ENCODE measurements at regions not wholly inside any gene's neighbourhood (a gene's known extent, or its start where the extent isn't known, plus 50 kb on each side); places are given as distances from the start of the nearest gene placed in this dataset.

GRCh38 chr4:123884922-123885321, 488.3 kb downstream of the SPRY1 start:
- Mint-ChIP-seq H3K27me3 (peaks cover 4% of the 10 kb centered on the region), H3K36me3 (peaks cover 5% of the 10 kb centered on the region), H3K9me3 (peaks cover 6% of the 10 kb centered on the region), H3K4me1 (ENCODE audit: unreplicated experiment) (peaks cover 1% of the 10 kb centered on the region), H3K4me3 (no peak overlapping the region), H3K27ac (no peak overlapping the region)
- DNase-seq (ENCODE audit: extremely low spot score, unreplicated experiment): no peak
- no peak for TF ChIP-seq CTCF (conservative IDR thresholded peaks at IDR 0.05)

GRCh38 chr4:123889507-123889906, 492.9 kb downstream of the SPRY1 start:
- H3K36me3 Mint-ChIP-seq: no peaks in the 10 kb centered on the region
- no peak for DNase-seq (ENCODE audit: extremely low spot score, unreplicated experiment)
- H3K4me1 Mint-ChIP-seq (ENCODE audit: unreplicated experiment): peaks cover 29% of the 10 kb centered on the region
- no peaks in the 10 kb centered on the region for H3K9me3 Mint-ChIP-seq
- H3K4me3 Mint-ChIP-seq: no peak overlapping the region
- TF ChIP-seq CTCF (conservative IDR thresholded peaks at IDR 0.05): no peak
- peaks cover 3% of the 10 kb centered on the region for H3K27me3 Mint-ChIP-seq
- no peak overlapping the region for H3K27ac Mint-ChIP-seq

GRCh38 chr4:123890889-123891288, 494.3 kb downstream of the SPRY1 start:
- H3K36me3 Mint-ChIP-seq: no peaks in the 10 kb centered on the region
- no peak for TF ChIP-seq CTCF (conservative IDR thresholded peaks at IDR 0.05)
- no peak overlapping the region for H3K27ac Mint-ChIP-seq
- no peak for DNase-seq (ENCODE audit: extremely low spot score, unreplicated experiment)
- H3K4me1 Mint-ChIP-seq (ENCODE audit: unreplicated experiment): peaks cover 29% of the 10 kb centered on the region
- H3K4me3 Mint-ChIP-seq: no peak overlapping the region
- H3K27me3 Mint-ChIP-seq: peaks cover 3% of the 10 kb centered on the region
- H3K9me3 Mint-ChIP-seq: no peaks in the 10 kb centered on the region

GRCh38 chr4:123891881-123892280, 495.3 kb downstream of the SPRY1 start:
- TF ChIP-seq CTCF (conservative IDR thresholded peaks at IDR 0.05): no peak
- Mint-ChIP-seq H3K9me3 (no peaks in the 10 kb centered on the region), H3K4me1 (ENCODE audit: unreplicated experiment) (peaks cover 29% of the 10 kb centered on the region), H3K27me3 (peaks cover 3% of the 10 kb centered on the region), H3K27ac (no peak overlapping the region), H3K4me3 (no peak overlapping the region), H3K36me3 (no peaks in the 10 kb centered on the region)
- no peak for DNase-seq (ENCODE audit: extremely low spot score, unreplicated experiment)

- no peak for TF ChIP-seq CTCF (conservative IDR thresholded peaks at IDR 0.05)
- Mint-ChIP-seq H3K27me3 (peaks cover 3% of the 10 kb centered on the region), H3K27ac (no peak overlapping the region), H3K9me3 (no peaks in the 10 kb centered on the region), H3K36me3 (no peaks in the 10 kb centered on the region), H3K4me1 (ENCODE audit: unreplicated experiment) (peaks cover 29% of the 10 kb centered on the region), H3K4me3 (no peak overlapping the region)
- DNase-seq (ENCODE audit: extremely low spot score, unreplicated experiment): no peak
These were observed 495.9 kb downstream of the SPRY1 start for GRCh38 chr4:123892368-123892976.
